ENCODE measurements at regions not wholly inside any gene's neighbourhood (a gene's known extent, or its start where the extent isn't known, plus 50 kb on each side); places are given as distances from the start of the nearest gene placed in this dataset.
"Not testable (repeated sequence)": the region's sequence is repeated elsewhere in the genome, so short reads cannot be mapped to it uniquely, and the experiment has no call there.

DNA sequence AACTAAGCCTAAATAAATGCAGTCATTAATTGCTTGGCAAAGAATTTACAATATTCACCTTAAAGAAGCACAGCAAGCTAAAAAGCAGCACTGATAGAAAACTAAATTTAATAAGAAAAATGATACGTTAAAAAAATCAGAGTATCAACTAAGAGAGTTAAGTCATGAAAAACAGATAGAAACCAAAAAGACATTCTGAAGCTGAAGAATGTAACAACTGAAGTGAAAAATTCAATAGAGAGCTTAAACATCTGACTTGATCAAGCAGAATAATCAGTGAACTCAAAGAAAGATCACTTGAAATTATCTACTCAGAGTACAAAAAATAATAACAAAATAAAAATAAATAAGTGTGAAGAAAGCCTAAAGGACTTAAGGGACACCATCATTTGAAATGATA, 588.0 kb upstream of the HS3ST1 start:
- DNase-seq (ENCODE audit: insufficient read length, low spot score) (no peak), FAIRE-seq (no peak)
- TF ChIP-seq CTCF (IDR thresholded peaks at IDR 0.05; ENCODE audit: insufficient read depth, missing control alignments) = no peak

DNA sequence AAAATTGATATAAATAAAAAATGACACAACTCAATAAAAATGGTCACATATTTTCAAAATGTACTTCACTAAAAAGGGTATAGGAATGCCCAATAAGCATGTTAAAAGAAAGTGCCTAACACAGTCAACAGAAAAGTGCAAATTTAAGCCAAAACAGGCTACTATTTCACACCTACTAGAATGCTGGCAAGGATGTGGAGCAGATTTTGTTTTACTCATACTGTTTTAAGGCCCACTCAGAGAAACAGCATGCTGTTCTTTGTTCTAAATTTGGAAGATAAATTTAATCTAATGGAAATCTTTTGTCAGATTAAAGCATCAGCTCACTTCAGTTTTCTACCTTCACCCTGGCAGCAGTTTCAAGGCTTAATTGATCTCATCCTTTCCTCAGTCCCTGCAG, 576.8 kb upstream of the HS3ST1 start:
- no peak for DNase-seq (ENCODE audit: insufficient read length, low spot score)
- TF ChIP-seq CTCF (IDR thresholded peaks at IDR 0.05; ENCODE audit: insufficient read depth, missing control alignments) = no peak
- FAIRE-seq = no peak

DNA sequence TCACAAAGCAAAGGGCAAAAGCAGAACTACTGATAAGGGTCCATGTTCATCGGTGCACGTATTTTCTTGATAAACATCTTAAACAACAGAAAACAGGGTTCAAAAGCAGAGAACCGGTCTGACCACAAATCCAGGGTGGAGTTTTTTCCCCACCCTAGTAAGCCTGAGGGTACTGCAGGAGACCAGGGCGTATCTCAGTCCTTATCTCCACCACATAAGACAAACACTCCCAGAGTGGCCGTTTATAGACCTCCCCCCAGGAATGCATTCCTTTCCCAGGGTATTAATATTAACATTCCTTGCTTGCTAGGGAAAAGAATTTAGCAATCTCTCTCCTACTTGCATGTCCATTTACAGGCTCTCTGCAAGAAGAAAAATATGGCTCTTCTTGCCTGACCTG, 567.9 kb upstream of the HS3ST1 start:
- not testable (repeated sequence) for DNase-seq (ENCODE audit: insufficient read length, low spot score); FAIRE-seq

GRCh38 chr4:11976726-11977263, 548.1 kb upstream of the HS3ST1 start:
- TF ChIP-seq CTCF (IDR thresholded peaks at IDR 0.05; ENCODE audit: insufficient read depth, missing control alignments) = no peak
- DNase-seq (ENCODE audit: insufficient read length, low spot score) (no peak), FAIRE-seq (no peak)

DNA sequence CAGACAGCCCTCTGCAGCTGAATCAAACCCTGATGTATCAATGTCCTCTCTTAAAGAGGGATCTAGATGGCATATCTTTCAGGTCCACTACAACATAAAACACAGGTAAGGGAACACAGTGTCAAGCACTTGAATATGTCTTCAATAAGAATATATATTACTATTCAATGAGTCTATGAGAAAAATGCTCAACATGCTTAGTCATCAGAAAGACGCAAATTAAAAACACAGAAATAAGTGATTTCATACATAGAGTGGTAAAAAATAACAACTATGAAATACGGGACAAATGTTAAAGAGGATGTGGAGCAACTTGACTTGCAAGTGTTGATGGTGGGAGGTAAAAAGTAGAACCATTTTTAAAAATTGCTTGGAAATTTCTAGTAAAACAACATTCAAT, 544.6 kb upstream of the HS3ST1 start:
- no peak for DNase-seq (ENCODE audit: insufficient read length, low spot score)
- no peak for FAIRE-seq
- no peak for TF ChIP-seq CTCF (IDR thresholded peaks at IDR 0.05; ENCODE audit: insufficient read depth, missing control alignments)

GRCh38 chr4:11970754-11971153, 542.1 kb upstream of the HS3ST1 start:
- no peak for TF ChIP-seq CTCF (IDR thresholded peaks at IDR 0.05; ENCODE audit: insufficient read depth, missing control alignments)
- DNase-seq (ENCODE audit: insufficient read length, low spot score) (no peak), FAIRE-seq (no peak)

GRCh38 chr4:11966782-11967181, 538.1 kb upstream of the HS3ST1 start:
- TF ChIP-seq CTCF (IDR thresholded peaks at IDR 0.05; ENCODE audit: insufficient read depth, missing control alignments) = no peak
- DNase-seq (ENCODE audit: insufficient read length, low spot score) (no peak), FAIRE-seq (no peak)

- DNase-seq (ENCODE audit: insufficient read length, low spot score) (no peak), FAIRE-seq (no peak)
- TF ChIP-seq CTCF (IDR thresholded peaks at IDR 0.05; ENCODE audit: insufficient read depth, missing control alignments) = peak; percentile 35
Measured at GRCh38 chr4:11954093-11954492, 525.4 kb upstream of the HS3ST1 start.

All from D721Med (cell line).